Mesothelial cell of epicardium (in vitro differentiated cells): ENCODE measurements at regions not wholly inside any gene's neighbourhood (a gene's known extent, or its start where the extent isn't known, plus 50 kb on each side); places are given as distances from the start of the nearest gene placed in this dataset.

Experiments used
- DNase-seq, 2 experiments: peaks; one replicate each; pipeline ENCODE4 v3.0.0; 2021; ENCODE audit warnings: low spot score in 2 of 2; ENCODE audit not compliant: unreplicated experiment in 2 of 2
- H3K27ac Mint-ChIP-seq: 2 replicates; pipeline ENCODE4 v1.8.0; 2021; ENCODE audit warnings: mixed read lengths
- H3K27me3 Mint-ChIP-seq: 2 replicates; pipeline ENCODE4 v1.8.0; 2021; ENCODE audit warnings: low read depth, mixed read lengths
- H3K36me3 Mint-ChIP-seq: 2 replicates; pipeline ENCODE4 v1.8.0; 2021; ENCODE audit warnings: mixed read lengths
- H3K4me1 Mint-ChIP-seq: 2 replicates; pipeline ENCODE4 v1.8.0; 2021; ENCODE audit warnings: mixed read lengths
- H3K4me3 Mint-ChIP-seq: 2 replicates; pipeline ENCODE4 v1.8.0; 2021; ENCODE audit warnings: mild to moderate bottlenecking, moderate library complexity, mixed read lengths
- H3K9me3 Mint-ChIP-seq: 2 replicates; pipeline ENCODE4 v1.8.0; 2021; ENCODE audit warnings: mixed read lengths
- TF ChIP-seq, protein P1 (sequence below): fragments of 200-600 bp; sonication (generic); IDR thresholded peaks from one replicate; pipeline ENCODE4 v1.5.0; 2021; ENCODE audit warnings: antibody characterized with exemption; ENCODE audit not compliant: unreplicated experiment

DNA sequence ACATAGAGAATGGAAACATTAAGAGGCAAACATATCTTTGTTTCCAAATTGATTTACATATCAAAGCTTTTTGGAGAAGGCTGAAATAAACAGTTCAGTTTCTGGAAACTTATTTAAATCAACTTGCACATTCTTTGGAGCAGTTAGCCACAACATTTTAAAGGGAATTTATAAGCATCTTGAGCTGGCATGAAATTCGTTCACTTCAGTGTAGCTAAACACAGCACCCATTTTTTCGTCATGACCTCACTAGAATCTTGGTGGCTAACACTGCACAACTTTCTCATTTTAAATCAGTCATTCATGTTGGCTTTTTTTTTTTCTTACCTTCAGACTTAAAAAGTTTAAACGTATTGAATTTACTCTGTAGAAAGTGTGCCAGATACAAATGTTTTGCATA is 1139.9 kb upstream of the FLRT2 start:
- DNase-seq, result no peak
- peaks cover 9% of the 10 kb centered on the region for H3K36me3 Mint-ChIP-seq
- H3K4me1 Mint-ChIP-seq, result peaks cover 2% of the 10 kb centered on the region
- peaks cover 32% of the 10 kb centered on the region for H3K9me3 Mint-ChIP-seq
- TF ChIP-seq, protein P1, sequence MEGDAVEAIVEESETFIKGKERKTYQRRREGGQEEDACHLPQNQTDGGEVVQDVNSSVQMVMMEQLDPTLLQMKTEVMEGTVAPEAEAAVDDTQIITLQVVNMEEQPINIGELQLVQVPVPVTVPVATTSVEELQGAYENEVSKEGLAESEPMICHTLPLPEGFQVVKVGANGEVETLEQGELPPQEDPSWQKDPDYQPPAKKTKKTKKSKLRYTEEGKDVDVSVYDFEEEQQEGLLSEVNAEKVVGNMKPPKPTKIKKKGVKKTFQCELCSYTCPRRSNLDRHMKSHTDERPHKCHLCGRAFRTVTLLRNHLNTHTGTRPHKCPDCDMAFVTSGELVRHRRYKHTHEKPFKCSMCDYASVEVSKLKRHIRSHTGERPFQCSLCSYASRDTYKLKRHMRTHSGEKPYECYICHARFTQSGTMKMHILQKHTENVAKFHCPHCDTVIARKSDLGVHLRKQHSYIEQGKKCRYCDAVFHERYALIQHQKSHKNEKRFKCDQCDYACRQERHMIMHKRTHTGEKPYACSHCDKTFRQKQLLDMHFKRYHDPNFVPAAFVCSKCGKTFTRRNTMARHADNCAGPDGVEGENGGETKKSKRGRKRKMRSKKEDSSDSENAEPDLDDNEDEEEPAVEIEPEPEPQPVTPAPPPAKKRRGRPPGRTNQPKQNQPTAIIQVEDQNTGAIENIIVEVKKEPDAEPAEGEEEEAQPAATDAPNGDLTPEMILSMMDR, result no peak
- no peaks in the 10 kb centered on the region for H3K27me3 Mint-ChIP-seq
- H3K4me3 Mint-ChIP-seq, result no peak overlapping the region
- H3K27ac Mint-ChIP-seq, result no peak overlapping the region

DNA sequence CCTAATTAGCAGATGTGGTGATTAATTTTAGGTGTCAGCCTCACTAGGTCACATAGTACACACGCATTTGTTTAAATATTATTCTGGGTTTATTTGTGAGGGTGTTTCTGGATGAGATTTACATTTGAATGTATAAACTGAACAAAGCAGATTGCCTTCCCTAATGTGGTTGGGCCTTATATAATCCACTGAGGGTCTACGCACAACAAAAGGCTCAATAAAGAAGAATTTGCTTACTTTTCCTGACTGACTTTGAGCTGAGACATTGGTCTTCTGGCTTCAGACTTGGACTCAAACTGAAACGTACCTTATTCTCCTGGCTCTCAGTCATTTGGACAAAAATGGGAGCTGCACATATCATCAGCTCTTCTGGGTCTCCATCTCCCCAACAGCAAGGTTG is 1132.3 kb upstream of the FLRT2 start:
- H3K27ac Mint-ChIP-seq, result no peak overlapping the region

DNA sequence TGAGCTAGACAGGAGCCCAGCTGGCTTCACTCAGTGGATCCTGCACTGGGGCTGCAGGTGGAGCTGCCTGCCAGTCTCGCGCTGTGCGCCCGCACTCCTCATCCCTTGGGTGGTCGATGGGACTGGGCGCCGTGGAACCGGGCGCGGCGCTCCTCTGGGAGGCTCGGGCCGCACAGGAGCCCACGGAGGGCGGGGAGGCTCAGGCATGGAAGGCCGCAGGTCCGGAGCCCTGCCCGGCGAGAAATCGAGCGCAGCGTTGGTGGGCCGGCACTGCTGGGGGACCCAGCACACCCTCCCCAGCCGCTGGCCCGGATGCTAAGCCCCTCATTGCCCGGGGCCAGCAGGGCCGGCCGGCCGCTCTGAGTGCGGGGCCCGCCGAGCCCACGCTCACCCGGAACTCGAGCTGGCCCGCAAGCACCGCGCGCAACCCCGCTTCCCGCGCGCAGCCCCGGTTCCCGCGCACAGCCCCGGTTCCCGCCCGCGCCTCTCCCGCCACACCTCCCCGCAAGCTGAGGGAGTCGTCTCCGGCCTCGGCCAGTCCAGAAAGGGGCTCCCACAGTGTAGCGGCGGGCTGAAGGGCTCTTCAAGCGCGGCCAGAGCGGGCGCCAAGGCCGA is 1130.5 kb upstream of the FLRT2 start:
- no peak overlapping the region for H3K4me3 Mint-ChIP-seq
- H3K9me3 Mint-ChIP-seq, result peaks cover 25% of the 10 kb centered on the region
- no peaks in the 10 kb centered on the region for H3K27me3 Mint-ChIP-seq
- DNase-seq, result no peak
- TF ChIP-seq, protein P1, result no peak
- peaks cover 8% of the 10 kb centered on the region for H3K4me1 Mint-ChIP-seq
- H3K36me3 Mint-ChIP-seq, result peaks cover 4% of the 10 kb centered on the region
- no peak overlapping the region for H3K27ac Mint-ChIP-seq

More for the DNA sequence above, 1132.3 kb upstream of the FLRT2 start:
- TF ChIP-seq, protein P1, result no peak
- no peak overlapping the region for H3K4me3 Mint-ChIP-seq
- peaks cover 28% of the 10 kb centered on the region for H3K9me3 Mint-ChIP-seq
- H3K27me3 Mint-ChIP-seq, result no peaks in the 10 kb centered on the region
- no peak for DNase-seq
- no peaks in the 10 kb centered on the region for H3K4me1 Mint-ChIP-seq
- H3K36me3 Mint-ChIP-seq, result peaks cover 4% of the 10 kb centered on the region

DNA sequence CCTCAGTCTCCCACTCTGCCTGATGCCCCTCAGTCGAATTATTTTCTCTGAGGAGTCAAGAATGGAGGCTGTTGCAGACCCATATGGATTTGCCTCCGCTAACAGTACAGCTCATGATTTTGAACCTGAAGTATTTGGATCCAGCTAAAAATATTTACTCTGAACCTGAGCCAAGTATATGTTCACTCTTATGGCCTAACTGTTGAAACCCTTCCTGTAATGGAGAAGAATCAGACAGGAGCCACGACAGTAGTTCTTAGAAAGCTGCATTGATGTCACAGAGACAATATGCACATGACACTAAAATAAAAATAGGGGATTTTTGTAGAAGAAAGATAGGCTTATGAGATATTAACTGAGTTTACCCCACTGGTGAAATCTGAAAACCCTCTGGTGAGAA is 1128.3 kb upstream of the FLRT2 start:
- Mint-ChIP-seq H3K4me3 (no peak overlapping the region), H3K9me3 (peaks cover 13% of the 10 kb centered on the region), H3K27me3 (no peaks in the 10 kb centered on the region), H3K36me3 (peaks cover 4% of the 10 kb centered on the region), H3K27ac (no peak overlapping the region), H3K4me1 (peaks cover 10% of the 10 kb centered on the region)
- no peak for DNase-seq
- TF ChIP-seq, protein P1, result no peak

DNA sequence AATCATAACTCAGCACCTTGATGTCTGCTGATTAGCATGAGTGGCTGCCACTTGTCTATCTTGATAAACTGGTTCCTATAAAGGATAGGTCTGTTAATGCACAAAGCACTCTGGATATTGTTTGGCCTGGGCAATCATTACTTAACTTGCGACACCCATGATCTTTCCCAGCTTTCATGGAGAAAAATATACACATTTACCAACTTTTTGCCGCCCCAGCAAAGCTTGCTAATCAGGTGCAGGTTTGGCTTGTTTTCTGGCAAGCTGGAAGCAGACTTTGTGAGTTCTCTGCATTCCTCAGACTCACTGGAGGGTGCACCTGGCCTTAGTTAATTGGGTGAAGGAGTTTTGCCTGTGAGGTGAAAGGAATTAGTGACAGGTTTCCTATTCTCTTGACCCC is 1126.4 kb upstream of the FLRT2 start:
- DNase-seq, result no peak
- TF ChIP-seq, protein P1, result no peak
- no peak overlapping the region for H3K4me3 Mint-ChIP-seq
- H3K36me3 Mint-ChIP-seq, result peaks cover 2% of the 10 kb centered on the region
- peaks cover 10% of the 10 kb centered on the region for H3K4me1 Mint-ChIP-seq
- peaks cover 14% of the 10 kb centered on the region for H3K9me3 Mint-ChIP-seq
- H3K27me3 Mint-ChIP-seq, result no peaks in the 10 kb centered on the region
- H3K27ac Mint-ChIP-seq, result peak overlapping the region; percentile 37

DNA sequence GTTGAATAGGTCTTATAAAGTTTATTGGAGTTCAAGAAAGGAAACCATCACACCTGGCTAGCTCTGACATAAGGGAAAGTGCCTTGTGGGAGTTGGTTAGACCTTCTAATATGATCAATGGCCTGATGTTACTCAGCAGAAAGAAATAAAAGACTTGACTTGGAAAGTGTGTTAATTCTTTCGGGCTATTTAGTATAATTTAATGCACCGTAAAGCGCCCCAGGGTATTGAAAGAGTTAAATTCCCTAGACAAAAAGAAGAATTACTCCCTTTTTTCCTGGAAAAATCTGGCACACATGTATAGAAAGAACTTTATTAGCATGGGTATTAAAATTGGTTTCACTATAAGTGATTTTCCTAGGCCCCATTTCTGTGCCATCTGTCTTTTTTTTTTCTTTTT is 1125.7 kb upstream of the FLRT2 start:
- Mint-ChIP-seq H3K4me1 (peaks cover 10% of the 10 kb centered on the region), H3K9me3 (peaks cover 17% of the 10 kb centered on the region), H3K27ac (no peak overlapping the region), H3K36me3 (peaks cover 2% of the 10 kb centered on the region), H3K4me3 (no peak overlapping the region), H3K27me3 (no peaks in the 10 kb centered on the region)
- no peak for DNase-seq
- TF ChIP-seq, protein P1, result no peak
